Stimulated activated CD4-positive, alpha-beta T cell treated with anti-CD3 and anti-CD28 coated beads, Interleukin-4, amount 100 ng/mL, for 24 hours (primary cell): ENCODE measurements at regions not wholly inside any gene's neighbourhood (a gene's known extent, or its start where the extent isn't known, plus 50 kb on each side); places are given as distances from the start of the nearest gene placed in this dataset.

Experiments used
- DNase-seq: peaks from one replicate; pipeline ENCODE4 v3.0.0-alpha.2; 2020

DNA sequence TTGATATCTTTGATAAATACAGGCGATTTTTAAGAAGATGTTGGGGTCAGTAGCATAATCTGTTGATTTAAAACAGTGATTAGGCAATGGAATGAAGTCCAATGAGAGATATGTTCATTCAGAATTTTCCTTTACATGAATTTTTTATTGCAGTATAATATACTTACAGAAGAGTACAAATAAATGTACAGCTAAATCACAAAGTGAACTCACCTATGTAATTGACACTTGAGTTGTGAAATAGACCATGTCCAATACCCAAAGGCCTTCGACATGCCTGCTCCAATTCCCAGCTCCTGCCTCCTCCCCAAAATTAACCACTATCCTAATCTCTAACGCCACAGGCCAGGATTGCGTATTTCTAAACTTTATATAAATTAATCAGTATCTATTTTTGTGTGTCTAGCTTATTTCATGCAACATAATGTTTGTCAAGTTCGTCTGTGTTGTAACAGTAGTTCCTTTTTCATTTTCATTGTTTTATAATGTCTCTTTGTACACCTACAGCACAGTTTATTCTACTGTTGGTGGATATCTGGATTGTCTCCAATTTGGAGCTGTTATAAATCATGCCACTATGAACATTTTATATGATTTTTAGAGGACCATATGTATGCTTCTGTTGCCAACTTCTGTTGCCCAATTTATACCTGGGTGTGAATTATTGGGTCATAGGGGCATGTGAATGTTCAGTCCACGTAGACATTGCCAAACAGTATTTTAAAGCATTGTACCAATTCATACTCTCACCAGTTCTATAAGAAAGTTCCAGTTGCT is 208.3 kb downstream of the TLE1 start:
- DNase-seq = no peak

DNA sequence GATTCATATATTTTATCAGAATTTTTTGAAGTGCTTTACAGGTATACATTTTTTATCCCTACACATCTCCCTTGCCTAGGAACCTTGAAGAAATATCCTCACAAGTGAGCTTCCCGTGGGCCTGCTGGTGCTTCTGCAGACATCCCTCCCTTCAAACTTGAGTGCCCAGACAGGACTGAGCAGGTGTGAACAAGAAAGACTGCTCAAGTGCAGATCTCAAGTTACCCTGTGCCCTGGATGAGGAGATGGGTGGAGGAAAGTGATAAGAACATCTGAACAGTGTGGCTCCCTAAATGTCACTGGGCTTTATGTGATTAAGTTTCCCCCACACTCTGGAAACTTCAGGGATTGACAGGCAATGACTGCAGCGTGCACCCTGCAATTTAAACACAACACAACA is 209.8 kb downstream of the TLE1 start:
- DNase-seq = no peak

DNA sequence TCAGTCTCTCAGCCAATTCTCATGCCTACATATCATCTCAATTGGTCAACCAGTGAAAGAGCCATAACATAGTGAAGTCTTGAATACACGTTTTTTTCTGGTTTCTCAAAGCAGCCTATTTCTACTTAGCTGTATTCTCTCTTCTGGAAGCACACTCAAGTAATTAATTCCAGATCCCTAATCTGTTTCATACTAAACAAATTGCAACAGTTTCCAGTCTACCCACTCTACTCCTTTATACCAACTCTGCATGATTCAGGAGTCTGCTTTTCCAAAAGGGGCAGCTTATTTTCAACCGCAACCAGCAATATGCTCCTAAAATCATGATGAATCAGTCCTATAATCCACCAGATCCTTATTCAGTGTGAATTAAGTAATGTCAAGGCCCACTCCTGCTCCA is 211.7 kb downstream of the TLE1 start:
- no peak for DNase-seq

DNA sequence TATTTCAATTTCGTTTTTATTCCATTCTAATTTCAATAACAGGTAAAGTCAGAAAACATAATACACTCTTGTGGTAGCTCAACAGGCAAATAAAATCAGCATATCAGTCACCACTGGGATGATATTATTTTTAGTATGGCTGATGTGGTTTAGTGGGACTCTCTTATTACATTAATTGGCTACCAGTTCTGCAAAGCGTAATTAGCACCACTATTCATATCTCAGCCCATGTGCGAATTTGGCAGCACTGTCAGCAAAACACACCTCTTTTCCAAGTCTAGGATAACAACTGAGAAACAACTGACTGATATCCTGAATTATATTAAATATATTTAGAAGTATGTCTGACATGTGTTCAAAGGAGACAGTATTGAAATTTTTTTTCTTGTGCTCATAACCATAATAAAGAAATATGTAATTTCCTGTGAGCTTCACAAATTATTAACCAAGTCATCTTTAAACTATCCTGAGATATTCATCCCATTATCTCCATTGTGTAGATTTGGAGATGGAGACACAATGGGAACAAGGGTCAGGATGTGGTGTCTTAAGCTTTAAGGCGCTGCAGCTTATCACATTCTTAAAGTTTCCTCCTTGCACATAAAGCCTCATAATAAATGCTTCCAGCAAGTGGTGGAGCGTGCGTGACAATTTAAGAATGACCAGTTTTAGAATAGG is 212.4 kb downstream of the TLE1 start:
- DNase-seq = no peak

DNA sequence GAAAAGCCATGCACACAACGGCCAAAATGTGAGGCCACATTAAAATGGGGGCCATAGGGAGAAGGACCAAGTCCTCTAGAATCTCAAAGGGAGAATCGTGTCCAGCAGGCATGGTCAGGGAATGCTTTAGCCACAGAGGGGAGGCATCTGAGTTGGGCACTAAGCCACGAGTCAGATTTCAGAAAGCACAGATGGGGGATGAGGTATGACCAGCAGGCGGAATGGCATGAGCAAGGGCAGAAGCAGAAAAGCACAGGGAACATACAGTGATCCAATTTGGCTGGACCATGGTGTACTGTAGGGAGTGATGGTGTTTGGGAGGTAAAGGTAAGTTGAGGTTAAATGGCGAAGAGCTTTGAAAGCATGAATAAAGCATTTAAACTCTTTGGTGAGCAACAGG is 214.6 kb downstream of the TLE1 start:
- no peak for DNase-seq

DNA sequence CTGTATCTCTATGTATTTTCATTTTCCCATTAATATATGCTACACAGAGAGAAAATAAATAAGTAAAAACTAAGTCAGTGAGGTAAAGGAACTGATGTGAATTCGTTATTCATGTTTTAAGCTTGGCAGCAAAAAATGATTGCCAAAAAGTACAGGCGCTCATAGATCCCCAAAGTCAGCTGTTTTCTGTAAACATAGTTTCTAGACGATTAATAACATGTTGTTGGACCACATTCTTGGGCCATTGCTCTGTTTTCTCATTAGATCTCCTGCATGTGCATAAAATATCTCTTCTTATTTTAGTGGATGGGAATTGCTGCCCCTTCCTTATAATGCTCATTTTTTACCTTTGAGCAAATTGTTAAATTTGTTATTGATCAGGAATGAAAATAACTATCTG is 215.2 kb downstream of the TLE1 start:
- no peak for DNase-seq

DNA sequence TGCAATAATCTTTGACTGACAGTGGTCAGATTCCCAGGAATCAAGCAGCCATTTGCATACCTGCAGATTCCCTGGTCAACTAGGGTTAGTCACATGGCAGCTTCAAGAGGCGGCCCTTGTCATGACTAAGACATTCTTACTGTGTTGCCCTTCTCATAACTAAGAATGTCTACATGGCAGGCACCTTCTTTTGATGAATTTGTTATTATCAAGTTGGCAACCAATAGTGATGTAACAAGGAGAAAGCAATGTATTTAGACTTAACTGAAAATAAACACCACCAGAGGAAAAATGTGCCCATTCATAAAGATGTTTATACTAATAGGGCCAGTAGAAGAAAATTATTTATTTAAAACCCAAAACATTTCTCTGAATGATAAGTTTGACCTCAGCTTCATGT is 215.6 kb downstream of the TLE1 start:
- DNase-seq = no peak

DNA sequence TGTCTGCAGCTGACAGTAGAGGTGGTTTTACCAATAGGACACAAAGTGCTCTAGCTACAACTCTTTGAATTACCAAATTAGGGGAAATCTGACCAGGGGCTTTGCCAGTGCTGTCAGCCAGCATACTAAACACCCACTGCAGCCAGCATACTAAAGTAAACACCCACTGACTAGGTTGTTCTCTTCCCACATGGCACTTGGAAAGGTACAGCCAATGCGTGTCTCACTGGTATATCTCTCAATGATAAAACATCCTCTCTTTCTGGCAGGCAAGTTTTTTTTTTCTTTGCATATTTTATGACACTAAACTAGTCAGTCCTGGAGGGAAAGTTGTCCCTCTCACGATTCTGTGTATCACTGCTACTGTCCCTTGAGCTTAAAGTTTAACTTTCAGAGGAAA is 216.1 kb downstream of the TLE1 start:
- no peak for DNase-seq

DNA sequence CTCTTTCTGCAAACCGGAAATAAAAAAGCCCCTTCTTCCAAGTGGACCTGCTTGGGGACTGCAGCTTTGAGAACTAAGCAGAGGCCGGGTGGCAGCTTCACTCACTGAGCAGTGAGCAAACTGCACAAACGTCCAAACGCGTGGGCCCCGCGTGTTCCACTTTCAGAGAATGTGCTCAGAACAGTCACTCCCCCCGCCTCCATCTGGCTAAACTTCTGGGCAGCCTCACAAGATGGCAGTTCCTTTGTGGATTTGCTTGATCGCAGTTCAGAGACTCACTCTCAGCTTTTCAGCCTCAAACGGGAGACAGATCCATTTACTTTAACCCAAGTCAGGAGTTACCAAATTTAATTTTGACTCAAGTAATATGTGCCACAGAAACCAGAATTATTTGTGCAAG is 216.6 kb downstream of the TLE1 start:
- DNase-seq = no peak

DNA sequence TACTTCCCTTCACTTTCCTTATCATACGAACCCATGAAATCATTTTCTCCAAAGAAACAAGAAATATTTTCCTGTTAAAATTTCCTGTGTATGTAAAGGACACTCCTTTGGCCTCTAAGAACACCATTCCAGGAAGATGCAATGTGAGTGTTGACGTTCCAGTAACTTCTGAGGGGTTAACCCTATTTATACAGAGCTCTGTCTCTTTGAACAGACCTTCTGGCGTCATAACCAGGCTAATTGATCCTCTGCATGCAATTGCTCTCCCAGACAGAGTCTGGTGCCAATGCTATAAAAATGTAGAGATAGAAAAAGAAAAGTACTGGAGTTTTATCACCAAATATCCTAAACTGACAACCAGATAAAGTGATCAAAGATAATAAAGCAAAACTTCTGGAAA is 218.5 kb downstream of the TLE1 start:
- no peak for DNase-seq

DNA sequence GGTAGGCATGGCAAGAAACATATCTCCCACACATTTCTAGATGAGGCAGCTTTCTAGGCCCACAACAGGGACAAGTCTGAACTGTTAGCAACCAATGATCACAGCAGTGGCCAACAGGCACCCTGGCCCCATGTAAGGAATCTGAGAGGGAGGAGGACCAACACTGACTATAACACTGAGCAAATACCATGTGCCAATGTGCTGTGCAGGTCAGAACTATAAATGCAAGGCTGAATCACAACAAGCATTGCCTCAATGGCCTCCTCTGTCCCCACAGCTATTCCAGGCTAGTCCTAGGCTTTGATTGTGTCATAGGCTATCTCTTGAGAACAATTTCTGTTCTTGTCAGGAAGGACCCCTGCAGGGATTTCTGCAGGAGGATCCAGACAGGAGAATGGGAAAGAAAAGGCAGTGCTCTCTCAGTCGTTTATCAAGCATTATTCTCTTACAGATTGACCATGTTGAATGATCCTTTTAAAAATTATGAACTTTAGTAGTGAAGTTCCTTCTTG is 221.2 kb downstream of the TLE1 start:
- no peak for DNase-seq

DNA sequence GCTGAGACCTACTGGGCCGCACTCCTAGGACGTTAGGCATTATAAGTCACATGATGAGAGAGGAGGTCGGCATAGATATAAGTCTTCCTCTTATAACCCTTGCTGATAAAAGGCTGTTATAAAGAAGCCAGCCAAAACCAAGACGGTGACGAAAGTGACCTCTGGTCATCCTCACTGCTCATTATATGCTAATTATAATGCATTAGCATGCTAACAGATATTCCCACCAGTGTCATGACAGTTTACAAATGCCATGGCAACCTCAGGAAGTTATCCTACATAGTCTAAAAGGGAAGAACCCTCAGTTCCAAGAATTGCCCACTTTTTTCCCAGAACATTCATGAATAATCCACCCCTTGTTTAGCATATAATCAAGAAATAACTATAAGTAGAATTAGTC is 222.4 kb downstream of the TLE1 start:
- DNase-seq = no peak

DNA sequence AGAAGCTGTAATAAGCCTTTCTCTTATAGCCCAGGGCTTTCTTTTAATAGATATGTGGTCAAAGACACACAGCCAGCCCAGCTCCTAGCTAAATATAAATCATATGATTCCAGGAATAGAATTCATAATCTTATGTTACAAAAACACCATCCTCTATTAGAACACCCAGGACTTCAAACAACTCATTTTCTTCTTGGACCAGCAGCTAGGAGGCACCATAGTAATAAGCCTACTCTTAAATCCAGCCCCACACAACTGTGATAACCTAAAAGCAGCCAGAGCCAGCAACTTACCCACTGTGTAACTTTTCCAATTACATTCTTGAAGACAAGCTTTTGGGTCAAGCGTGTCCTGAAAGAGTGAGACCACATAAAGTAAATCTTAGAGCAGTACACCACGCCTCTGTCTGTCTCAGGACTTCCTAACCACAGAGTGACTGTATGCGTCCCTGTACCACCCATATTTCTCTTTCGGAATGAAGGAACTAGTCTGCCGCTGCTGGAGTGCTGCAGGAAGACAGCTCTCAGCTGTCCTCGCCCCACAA is 223.8 kb downstream of the TLE1 start:
- DNase-seq = no peak

DNA sequence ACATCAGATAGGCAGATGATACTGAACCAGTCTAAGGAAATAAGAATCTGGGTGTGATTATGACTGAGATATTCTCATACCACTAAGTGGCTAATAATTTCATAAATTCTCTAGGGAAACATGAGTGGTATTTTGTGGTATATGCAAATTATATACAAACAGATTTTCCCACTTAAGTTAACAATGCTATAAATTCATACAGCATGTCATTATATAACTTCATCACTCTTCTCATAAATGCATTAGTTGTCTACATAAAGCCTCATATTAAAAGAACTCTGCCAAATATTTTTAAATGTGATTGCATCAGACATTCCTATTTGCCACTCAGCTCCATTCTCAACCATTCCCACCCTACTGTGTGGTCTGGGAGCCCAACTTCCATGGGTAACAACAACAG is 226.5 kb downstream of the TLE1 start:
- DNase-seq = no peak

DNA sequence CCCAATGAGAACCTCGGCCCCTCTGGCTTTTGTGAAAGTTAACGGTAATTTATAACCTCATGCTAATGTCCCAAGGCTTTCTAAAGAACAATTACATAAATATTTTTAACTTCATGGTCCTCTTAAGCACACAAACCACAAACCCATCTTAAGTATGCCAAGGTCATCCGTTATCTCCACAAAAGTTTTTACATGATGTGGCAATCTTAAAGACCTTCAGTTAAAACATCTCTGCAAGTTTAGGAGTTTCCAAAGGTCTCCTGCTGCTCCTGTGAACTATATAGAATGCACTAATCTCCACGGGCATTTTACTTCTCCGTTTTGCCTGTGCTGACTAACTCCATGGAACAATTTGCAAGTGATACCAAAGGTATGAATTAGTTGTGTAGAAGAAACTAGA is 228.2 kb downstream of the TLE1 start:
- no peak for DNase-seq

DNA sequence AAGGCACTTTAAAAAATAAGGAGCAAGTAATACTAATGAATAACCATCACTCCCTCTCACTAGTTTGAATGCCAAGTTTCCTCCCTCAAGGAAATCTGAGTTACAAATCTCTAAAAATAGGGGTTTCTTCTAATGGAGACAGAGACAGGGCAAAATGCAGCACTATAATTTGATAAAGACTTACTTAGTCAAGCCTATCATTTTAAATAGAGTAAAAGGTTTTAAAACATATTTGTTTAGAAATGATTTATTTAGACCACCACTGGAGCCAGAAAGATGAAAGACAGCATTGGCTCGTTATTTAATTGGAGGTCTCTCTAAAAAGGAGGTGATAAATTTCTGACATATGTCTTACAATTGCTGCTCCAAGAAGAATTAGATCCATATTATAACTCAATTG is 228.7 kb downstream of the TLE1 start:
- no peak for DNase-seq

DNA sequence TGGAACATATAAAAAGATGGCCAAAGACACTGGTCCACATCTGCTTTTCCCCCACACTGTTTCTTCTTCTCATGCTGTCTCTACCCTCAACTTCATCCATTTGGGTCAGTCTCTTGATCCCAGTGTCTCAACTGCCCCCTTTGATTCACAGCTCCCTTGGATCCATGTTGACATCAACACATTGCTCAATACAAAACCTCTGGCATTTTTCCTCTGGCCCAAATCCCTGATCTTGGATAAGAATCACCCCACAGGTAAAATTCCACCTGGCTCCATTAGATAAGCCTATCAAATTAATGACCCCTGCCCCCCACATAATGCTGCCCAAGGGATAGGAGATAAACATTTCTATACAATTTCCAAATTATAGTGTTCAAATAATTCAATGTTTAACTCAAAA is 229.8 kb downstream of the TLE1 start:
- DNase-seq = no peak

DNA sequence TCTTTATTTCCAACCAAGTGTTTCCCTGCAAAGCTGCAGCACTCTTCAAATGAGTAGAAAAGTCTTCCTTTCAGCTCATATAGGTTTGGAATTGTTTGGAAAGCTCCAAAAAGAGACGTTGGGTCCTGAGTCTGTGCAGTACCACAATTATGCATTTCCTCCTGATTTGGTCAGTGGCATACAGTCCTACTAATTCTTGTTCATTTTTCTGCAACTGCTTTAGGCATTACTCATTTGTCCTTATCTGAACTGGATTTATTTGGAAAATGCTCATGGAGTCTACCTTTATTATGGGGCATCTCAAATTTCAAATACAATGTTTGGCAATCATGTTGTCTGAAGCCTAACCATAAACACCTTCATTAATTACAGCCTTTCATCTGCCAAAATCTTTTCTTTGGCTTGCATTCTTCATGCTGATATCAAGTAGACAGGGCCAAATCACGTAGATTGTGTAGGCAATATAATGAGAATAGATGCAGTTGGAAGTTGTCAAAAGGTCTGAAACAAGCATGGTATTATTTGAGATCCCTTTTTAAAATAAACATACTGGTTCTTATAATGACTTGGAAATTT is 232.8 kb downstream of the TLE1 start:
- DNase-seq = no peak

DNA sequence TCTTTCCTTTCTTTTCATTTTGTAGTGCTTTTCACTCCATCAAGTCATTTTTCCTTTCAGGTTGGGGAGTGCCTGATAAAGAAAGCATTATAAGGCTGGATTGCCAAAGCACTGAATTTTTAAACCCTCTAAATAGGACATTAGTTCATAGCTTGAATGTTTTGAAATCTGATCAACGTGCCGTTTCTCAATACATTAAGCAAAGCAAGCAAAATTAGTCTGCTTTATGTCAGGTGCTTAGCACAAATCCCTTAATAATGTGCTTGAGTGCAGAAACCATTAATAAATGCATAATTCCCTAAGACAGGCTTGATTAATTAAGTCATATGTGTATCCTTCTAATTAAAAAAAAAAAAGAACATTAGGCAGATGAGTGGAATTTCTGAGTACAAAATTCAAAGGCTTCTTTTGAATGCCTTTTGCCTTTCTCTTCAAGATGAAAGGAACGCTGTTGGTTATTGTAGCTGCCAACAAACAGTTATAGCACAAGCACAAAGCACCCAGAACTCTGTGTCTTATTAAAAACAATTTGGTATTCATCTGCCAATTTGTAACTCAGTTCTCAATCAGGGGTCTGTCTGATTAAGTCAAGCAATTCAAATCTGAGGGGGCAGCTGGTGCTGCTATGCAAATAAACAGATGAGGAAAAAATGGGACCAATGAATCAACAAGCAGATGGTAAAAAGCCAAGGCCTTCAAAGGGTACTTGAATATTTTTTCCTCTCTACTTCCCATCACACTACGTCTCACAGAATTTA is 233.7 kb downstream of the TLE1 start:
- DNase-seq = no peak

DNA sequence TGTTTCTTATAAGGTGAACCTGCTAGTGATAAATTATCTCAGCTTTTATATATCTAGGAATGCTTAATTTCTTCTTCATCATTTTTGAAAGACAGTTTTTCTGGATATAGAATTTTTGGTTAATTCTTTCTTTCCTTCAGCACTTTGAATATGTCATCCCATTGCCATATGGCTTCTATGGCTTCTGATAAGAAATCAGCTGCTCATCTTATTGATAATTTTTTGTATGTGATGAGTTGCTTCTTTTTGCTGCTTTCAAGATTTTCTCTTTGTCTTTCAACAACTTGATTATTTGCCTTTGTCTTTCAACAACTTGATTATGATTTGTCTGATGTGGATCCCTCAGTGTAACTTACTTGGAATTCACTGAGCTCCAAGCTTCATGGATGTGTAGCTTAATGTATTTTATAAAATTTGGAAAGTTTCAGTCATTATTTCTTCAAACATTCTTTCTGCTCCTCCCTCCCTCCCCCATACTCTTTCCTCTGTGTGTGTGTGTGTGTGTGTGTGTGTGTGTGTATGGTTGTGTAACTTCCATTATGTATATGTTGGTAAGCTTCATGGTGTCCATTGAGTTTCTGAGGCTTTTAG is 243.9 kb downstream of the TLE1 start:
- DNase-seq = no peak

DNA sequence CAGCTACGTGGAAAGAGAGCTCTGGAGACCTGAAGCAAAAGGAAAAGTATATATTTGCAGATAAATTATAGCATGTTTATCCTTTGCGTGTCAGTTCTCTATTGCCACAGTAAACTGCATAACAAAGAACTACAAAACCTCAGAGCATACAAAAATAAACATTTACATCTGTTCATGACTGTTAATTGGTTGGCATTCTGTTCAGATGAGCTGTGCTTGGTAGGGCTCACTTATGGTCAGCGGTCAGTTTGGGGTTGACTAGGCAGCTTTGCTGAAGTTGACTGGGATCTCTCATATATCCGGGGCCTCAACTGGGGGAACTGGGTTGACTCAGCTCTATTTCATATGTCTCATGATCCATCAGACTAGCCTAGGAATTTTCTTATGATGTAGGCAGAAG is 257.7 kb downstream of the TLE1 start:
- DNase-seq = no peak

DNA sequence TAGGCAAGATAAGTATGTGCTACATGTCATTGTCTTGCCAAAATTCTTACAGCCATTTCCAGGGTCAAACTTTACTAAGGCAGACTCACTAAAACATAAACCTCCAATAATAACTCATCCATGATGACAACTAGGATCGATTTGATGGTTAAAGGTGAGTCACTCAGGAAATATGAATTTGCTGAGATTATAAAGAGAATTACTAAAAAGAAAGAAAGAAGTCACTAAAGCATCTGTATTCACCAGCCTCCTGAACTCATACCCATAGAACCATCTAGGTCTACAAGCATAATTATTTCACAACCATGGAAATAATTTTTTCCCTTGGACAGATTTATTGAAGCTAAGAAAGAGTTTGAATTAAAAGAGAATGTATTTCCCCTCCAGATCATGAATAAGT is 258.6 kb downstream of the TLE1 start:
- no peak for DNase-seq

DNA sequence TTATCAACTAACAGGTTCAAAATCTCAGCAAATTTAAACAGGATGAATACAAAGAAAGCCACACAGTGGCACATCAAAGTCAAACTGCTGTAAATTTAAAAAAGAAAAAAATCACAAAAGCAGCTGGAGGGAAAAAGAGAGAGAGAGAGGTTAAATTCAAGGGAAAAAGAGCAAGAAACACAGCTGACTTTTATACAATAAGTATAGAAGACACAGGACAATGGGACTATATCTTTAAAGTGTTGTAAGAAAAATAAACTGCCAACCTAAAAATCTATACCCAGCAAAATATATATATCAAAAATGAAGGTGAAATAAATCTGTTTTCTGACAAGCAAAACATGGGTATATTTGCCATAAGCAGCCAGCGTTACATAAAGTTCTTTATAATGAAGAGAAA is 261.5 kb downstream of the TLE1 start:
- no peak for DNase-seq
